Hepatocyte (in vitro differentiated cells): ENCODE measurements at regions not wholly inside any gene's neighbourhood (a gene's known extent, or its start where the extent isn't known, plus 50 kb on each side); places are given as distances from the start of the nearest gene placed in this dataset.

Experiments
- DNase-seq: peaks from one replicate; pipeline ENCODE4 v3.0.0-alpha.2; 2016; ENCODE audit warnings: low spot score
- H2AFZ ChIP-seq: fragments of 200-600 bp; sonication (generic); 2 replicates; pipeline ENCODE4 v1.6.0; 2016; ENCODE audit warnings: antibody characterized with exemption, mild to moderate bottlenecking
- H3K27ac ChIP-seq: fragments of 200-600 bp; sonication (generic); 2 replicates; pipeline ENCODE4 v1.5.1; 2016; ENCODE audit warnings: mild to moderate bottlenecking
- H3K27me3 ChIP-seq: fragments of 200-600 bp; sonication (generic); 2 replicates; pipeline ENCODE4 v1.6.1; 2016
- H3K36me3 ChIP-seq: fragments of 200-600 bp; sonication (generic); replicated peaks from 2 replicates; pipeline ENCODE4 v1.5.1; 2016; ENCODE audit warnings: low read depth; ENCODE audit not compliant: insufficient read depth
- H3K4me1 ChIP-seq: fragments of 200-600 bp; sonication (generic); 2 replicates; pipeline ENCODE4 v1.5.1; 2016; ENCODE audit warnings: mild to moderate bottlenecking, moderate library complexity; ENCODE audit not compliant: insufficient read depth
- H3K4me2 ChIP-seq: fragments of 200-600 bp; sonication (generic); 2 replicates; pipeline ENCODE4 v1.6.0; 2016
- H3K4me3 ChIP-seq: fragments of 200-600 bp; sonication (generic); 2 replicates; pipeline ENCODE4 v1.5.1; 2016; ENCODE audit warnings: mild to moderate bottlenecking
- H3K79me2 ChIP-seq: fragments of 200-600 bp; sonication (generic); 2 replicates; pipeline ENCODE4 v1.6.0; 2017; ENCODE audit warnings: mild to moderate bottlenecking
- H3K9me2 ChIP-seq: fragments of 200-600 bp; sonication (generic); replicated peaks from 2 replicates; pipeline ENCODE4 v1.6.0; 2017; ENCODE audit warnings: mild to moderate bottlenecking; ENCODE audit not compliant: insufficient read depth
- H3K9me3 ChIP-seq: fragments of 200-600 bp; sonication (generic); 2 replicates; pipeline ENCODE4 v1.5.1; 2016; ENCODE audit warnings: low read depth, mild to moderate bottlenecking
- H4K20me1 ChIP-seq: fragments of 200-600 bp; sonication (generic); 2 replicates; pipeline ENCODE4 v1.6.0; 2016; ENCODE audit warnings: mild to moderate bottlenecking; ENCODE audit not compliant: insufficient read depth, poor library complexity, severe bottlenecking
- CTCF ChIP-seq: fragments of 200-600 bp; sonication (generic); IDR thresholded peaks from 2 replicates; pipeline ENCODE4 v1.5.1; 2016; ENCODE audit warnings: antibody characterized with exemption, mild to moderate bottlenecking; ENCODE audit not compliant: poor library complexity
- EZH2 ChIP-seq: fragments of 200-600 bp; sonication (generic); IDR thresholded peaks from 2 replicates; pipeline ENCODE4 v1.6.1; 2016; ENCODE audit warnings: antibody characterized with exemption, mild to moderate bottlenecking, borderline replicate concordance
- EZH2phosphoT487 ChIP-seq: fragments of 200-600 bp; sonication (generic); IDR thresholded peaks from one replicate; pipeline ENCODE4 v1.6.1; 2018; ENCODE audit warnings: antibody characterized with exemption, mild to moderate bottlenecking, low read depth, moderate library complexity; ENCODE audit not compliant: unreplicated experiment, severe bottlenecking
- WGBS: methylation state at CpG from one replicate; pipeline ENCODE4 v1.1.6; 2016; ENCODE audit warnings: low lambda C conversion rate; ENCODE audit errors: missing lambda C conversion rate; 5-methylcytosine and 5-hydroxymethylcytosine counted together

GRCh38 chr14:55881577-55882241 is 236.5 kb upstream of the PELI2 start:
- H3K36me3 ChIP-seq = no peaks in the 10 kb centered on the region
- no peaks in the 10 kb centered on the region for H3K79me2 ChIP-seq
- no peaks in the 10 kb centered on the region for H3K9me2 ChIP-seq
- WGBS = 73% methylated on average over 6 of the region's 6 CpGs
- no peak for TF ChIP-seq CTCF
- no peak for TF ChIP-seq EZH2phosphoT487
- no peak for TF ChIP-seq EZH2
- no peak overlapping the region for H3K4me2 ChIP-seq
- H3K27ac ChIP-seq = no peak overlapping the region
- no peaks in the 10 kb centered on the region for H3K4me1 ChIP-seq
- no peak for DNase-seq
- H3K27me3 ChIP-seq = peaks cover 7% of the 10 kb centered on the region
- no peaks in the 10 kb centered on the region for H4K20me1 ChIP-seq
- H3K4me3 ChIP-seq = no peak overlapping the region
- no peak overlapping the region for H2AFZ ChIP-seq
- H3K9me3 ChIP-seq = no peaks in the 10 kb centered on the region

GRCh38 chr14:55884819-55885218 is 233.4 kb upstream of the PELI2 start:
- Histone ChIP-seq H3K4me2 (no peak overlapping the region), H3K4me3 (no peak overlapping the region), H3K9me2 (no peaks in the 10 kb centered on the region), H3K27me3 (no peaks in the 10 kb centered on the region), H3K36me3 (no peaks in the 10 kb centered on the region), H3K9me3 (no peaks in the 10 kb centered on the region), H2AFZ (no peak overlapping the region), H3K27ac (peak overlapping the region; percentile 36), H4K20me1 (no peaks in the 10 kb centered on the region), H3K4me1 (no peaks in the 10 kb centered on the region), H3K79me2 (no peaks in the 10 kb centered on the region)
- peak; percentile 8 for DNase-seq
- no peak for TF ChIP-seq EZH2
- 59% methylated on average over 4 of the region's 4 CpGs for WGBS

GRCh38 chr14:55889124-55889523 is 229.1 kb upstream of the PELI2 start:
- WGBS = 63% methylated on average over 6 of the region's 6 CpGs
- no peak overlapping the region for H3K4me3 ChIP-seq
- H3K4me1 ChIP-seq = no peaks in the 10 kb centered on the region
- no peak overlapping the region for H2AFZ ChIP-seq
- no peak overlapping the region for H3K4me2 ChIP-seq
- H3K36me3 ChIP-seq = no peaks in the 10 kb centered on the region
- DNase-seq = no peak
- no peaks in the 10 kb centered on the region for H3K9me3 ChIP-seq
- no peaks in the 10 kb centered on the region for H3K9me2 ChIP-seq
- no peak overlapping the region for H3K27ac ChIP-seq
- no peaks in the 10 kb centered on the region for H3K79me2 ChIP-seq
- TF ChIP-seq EZH2phosphoT487 (no peak), CTCF (no peak), EZH2 (no peak)
- H3K27me3 ChIP-seq = no peaks in the 10 kb centered on the region
- no peaks in the 10 kb centered on the region for H4K20me1 ChIP-seq

GRCh38 chr14:55891692-55892091 is 226.5 kb upstream of the PELI2 start:
- Histone ChIP-seq H2AFZ (no peak overlapping the region), H4K20me1 (no peaks in the 10 kb centered on the region), H3K9me3 (no peaks in the 10 kb centered on the region), H3K9me2 (no peaks in the 10 kb centered on the region), H3K4me3 (no peak overlapping the region), H3K36me3 (no peaks in the 10 kb centered on the region), H3K27me3 (no peaks in the 10 kb centered on the region), H3K27ac (no peak overlapping the region), H3K79me2 (no peaks in the 10 kb centered on the region), H3K4me2 (no peak overlapping the region), H3K4me1 (no peaks in the 10 kb centered on the region)
- 55% methylated on average over 6 of the region's 6 CpGs for WGBS
- no peak for TF ChIP-seq EZH2phosphoT487
- no peak for TF ChIP-seq CTCF
- no peak for TF ChIP-seq EZH2
- no peak for DNase-seq
